Left renal cortex interstitium (tissue), 4 donors: ENCODE measurements at regions not wholly inside any gene's neighbourhood (a gene's known extent, or its start where the extent isn't known, plus 50 kb on each side); places are given as distances from the start of the nearest gene placed in this dataset.
"Not testable (repeated sequence)": the region's sequence is repeated elsewhere in the genome, so short reads cannot be mapped to it uniquely, and the experiment has no call there.

Experiments used
- DNase-seq, 4 donors: peaks; one replicate each; pipeline ENCODE4 v3.0.0-alpha.2; 2013; ENCODE audit warnings: low read depth in 4 of 4, low spot score in 2 of 4, missing footprints in 1 of 4

- DNase-seq = no peak
Measured at GRCh38 chr2:220697011-220697410, 875.1 kb downstream of the EPHA4 start.

DNA sequence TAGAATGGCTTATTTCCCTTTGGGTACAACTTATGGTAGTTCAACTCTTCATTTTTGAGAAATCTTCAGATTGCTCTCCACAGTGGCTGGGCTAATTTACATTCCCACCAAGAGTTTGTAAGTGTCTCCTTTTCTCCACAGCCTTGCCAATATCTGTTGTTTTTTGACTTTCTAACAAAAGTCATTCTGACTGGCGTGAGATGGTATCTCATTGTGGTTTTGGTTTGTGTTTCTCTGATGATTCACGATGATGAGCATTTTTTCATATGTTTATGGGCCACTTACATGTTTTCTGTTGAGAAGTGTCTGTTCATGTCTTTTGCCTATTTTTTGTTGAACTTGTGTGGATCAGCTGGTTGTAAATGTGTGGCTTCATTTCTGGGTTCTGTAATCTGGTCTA lies 871.0 kb downstream of the EPHA4 start:
- DNase-seq = no peak

DNA sequence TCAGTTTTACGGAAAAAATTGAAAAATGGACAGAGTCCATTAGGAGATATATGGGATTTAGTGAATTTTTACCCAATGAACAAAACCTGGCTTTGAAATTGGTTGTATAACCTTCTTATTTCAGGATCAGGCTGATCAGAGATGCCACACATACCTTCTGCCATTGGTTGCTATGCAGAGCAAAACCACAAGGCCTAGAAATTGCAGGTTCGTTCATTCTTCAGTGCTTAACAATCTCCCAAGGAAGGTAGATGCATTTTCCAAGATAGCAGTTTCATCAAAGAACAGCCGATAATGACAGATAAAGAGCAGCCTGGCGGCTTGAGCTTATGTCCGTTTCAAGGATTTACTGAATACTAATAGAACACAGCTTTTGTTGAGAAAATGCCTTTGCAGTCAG lies 868.8 kb downstream of the EPHA4 start:
- no peak for DNase-seq

- no peak for DNase-seq
Measured at GRCh38 chr2:220704081-220704480, 868.0 kb downstream of the EPHA4 start.

DNA sequence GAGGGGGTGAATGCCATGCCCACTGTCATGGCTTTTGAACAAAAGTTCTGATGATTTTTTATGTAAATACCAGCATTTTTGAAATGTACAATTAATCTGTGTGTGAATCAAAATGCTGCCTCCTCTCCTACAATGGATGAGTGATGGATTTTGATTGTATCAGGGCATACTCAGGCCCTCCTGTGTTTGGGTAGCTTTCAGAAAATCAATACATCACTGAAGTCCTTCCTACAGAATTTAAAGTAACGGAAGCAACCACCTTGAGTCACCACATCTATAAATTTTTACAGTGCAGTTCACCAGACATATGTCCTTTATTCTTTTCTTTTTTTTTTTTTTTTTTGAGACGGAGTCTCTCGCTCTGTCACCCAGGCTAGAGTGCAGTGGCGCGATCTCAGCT lies 867.3 kb downstream of the EPHA4 start:
- no peak for DNase-seq

DNA sequence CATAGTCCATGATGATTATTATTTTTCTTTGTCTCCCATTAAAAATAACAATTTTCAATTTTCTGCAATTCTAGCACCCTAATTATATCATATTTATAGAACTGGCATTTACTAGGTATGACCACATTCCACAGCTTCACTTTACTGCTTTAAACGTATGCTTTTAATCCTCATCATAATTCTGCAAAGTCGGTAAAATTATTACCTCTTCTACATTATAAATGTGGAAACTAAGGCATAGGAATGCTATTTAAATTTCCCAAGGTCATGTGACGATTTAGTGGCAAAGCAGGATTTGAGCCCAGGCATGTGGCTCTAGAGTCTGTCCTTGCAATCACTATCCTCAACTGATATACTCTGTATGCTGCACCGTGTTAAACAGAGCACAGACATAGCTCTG lies 866.4 kb downstream of the EPHA4 start:
- no peak for DNase-seq

DNA sequence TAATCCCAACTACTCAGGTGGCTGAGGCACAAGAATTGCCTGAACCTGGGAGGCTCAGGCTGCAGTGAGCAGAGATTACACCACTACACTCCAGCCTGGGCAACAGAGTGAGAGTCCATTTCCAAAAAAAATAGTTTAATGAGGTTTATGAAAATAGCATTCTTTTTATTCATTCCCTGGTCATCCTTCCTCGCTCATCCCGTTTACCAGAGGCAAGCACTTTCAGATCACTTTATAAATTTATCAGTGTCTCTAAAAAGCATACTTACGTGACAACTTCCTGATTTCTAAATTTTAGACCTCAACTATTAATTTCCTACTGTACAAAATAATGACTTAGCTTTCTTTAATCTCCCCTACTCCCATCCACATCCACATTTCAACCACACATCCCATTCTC lies 864.8 kb downstream of the EPHA4 start:
- DNase-seq = no peak

- no peak for DNase-seq
Measured at GRCh38 chr2:220708366-220708765, 863.7 kb downstream of the EPHA4 start.

- no peak for DNase-seq
Measured at GRCh38 chr2:220717283-220717682, 854.8 kb downstream of the EPHA4 start.

DNA sequence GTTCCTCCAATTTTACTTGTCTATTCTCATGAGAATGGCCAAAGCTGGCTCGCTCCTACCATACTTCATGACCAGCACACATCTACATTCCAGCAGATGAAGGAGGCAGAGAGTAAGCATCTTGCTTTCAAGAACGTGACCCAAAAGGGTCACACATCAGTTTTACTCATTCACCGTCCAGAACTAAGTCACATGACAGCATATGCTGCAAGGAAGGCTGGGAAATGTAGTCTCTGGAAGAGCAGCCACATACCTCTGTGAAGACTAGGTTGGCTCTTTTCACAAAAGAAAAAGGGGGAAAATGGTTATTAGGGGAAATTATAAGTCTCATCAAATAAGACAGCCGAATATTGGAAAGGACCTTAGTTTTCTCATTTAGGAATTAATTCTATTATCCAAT lies 835.3 kb downstream of the EPHA4 start:
- no peak for DNase-seq

- no peak for DNase-seq
Measured at GRCh38 chr2:220743203-220743602, 828.9 kb downstream of the EPHA4 start.

GRCh38 chr2:220744861-220745260 lies 827.2 kb downstream of the EPHA4 start:
- DNase-seq = no peak

DNA sequence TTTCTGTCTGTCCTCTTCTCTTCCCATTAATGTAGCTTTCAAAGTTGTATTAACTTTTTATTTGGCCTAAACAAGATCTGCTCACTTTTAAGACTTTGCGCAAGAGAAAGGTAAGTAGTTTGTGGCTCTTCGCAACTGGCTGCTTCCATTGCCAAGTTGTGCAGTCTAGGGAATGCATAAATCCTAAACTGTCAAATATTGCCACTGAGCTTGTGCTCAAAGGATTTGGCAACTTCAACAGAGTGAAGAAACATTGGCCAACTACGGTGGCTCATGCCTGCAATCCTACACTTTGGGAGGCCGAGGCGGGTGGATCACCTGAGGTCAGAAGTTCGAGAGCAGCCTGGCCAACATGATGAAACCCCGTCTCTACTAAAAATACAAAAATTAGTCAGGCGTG lies 826.4 kb downstream of the EPHA4 start:
- no peak for DNase-seq

- DNase-seq = no peak
Measured at GRCh38 chr2:220747736-220748135, 824.4 kb downstream of the EPHA4 start.

- DNase-seq = no peak
Measured at GRCh38 chr2:220748875-220749479, 823.1 kb downstream of the EPHA4 start.

GRCh38 chr2:220753486-220753885 lies 818.6 kb downstream of the EPHA4 start:
- no peak for DNase-seq

DNA sequence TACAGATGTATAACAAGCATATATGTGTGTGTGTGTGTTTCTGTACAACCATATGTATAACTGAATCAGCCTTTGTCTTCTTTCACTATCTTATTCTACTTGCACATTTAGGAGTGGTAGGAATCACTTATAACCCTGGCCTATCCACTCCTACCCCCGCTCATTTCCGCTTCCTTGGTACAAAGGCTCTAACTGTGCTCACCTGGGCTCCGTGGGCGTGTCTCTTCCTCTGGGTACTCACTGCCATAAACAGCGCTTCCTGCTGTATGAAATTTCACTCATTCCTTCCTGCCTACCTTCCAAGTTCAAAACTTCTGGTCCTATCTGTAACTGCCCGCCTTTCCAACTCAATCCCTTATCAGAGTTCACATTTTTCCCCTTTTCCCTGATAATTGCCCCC lies 815.5 kb downstream of the EPHA4 start:
- no peak for DNase-seq

- not testable (repeated sequence) for DNase-seq
Measured at GRCh38 chr2:220758376-220758775, 813.7 kb downstream of the EPHA4 start.

DNA sequence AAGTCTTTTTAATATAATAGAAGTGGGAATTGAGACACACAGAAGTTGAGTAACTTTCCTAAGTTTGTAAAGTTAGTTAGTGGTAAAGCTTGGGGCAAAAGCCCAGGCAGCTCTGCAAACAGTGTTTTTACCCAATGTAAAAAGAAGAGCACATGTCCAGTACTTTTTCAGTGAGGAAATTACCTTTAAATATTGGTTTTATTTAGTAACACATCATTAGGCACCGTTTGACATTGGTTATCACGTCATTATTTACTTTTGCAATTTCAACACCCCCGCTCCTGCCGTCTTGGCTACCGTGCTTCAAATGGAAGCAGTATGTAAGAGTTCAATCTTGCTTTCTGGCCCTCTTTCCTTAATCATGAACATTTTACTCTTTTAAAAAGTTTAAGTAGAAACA lies 807.9 kb downstream of the EPHA4 start:
- DNase-seq = no peak

DNA sequence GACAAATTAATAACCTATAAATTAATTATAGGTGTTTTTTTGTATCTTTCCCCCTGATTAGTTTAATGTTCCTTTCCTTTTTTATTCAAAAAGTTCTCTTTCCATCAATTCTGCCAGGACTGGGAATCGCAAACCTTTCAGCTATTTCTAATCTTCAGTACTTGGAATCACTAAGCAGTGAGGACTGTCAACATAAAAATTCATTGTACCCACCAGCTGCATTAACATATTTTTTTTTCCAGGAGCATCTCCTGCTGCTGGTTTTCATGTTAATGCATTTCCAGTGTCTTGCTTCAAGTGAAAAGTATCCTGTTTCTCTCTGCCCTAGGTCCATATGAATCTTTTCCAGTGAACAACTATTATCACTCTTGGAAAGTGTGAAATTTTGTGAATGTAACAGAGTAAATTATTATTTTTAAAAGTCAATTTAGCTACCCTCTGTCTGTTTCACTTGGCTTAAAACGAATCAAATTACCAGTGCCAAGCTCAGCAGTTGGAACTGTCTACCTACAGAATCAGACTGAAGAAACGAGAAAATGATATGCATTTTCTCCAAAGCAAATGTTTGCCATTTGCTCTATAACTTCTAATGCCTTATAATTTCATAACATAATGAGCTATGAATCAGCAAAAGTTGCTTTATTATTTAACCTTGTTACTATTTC lies 804.4 kb downstream of the EPHA4 start:
- no peak for DNase-seq

DNA sequence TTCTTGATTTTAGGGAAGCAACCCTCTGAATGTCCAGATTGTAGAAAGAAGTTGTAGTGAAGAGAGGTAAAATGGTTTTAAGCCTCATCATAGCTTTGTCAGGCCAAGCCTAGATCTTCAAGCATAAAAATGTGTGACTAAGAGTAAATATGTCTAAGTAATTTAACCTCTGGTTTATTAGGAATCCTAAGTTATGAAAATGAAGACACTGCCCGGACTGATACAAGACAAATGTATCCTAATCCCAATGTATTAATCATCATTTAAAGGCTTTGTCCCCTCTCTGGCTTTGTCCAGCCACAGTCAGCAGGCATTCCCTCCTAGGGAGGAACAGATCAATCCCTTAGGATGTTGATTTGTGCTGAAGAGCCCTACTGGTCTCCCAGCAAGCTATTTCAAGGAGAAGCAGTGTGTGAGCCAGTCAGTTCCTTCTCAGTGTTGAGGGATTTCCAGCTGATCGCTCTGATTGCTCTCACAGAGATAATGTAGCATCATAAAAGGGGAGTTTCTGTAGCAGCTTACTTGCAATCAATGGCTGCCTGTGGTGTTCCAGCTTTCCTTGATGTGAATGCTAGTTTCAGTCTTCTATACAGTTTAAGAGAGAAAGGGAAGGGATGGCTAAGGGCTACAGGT lies 796.1 kb downstream of the EPHA4 start:
- DNase-seq = no peak

GRCh38 chr2:220779076-220779475 lies 793.0 kb downstream of the EPHA4 start:
- not testable (repeated sequence) for DNase-seq
